ENCODE measurements at regions not wholly inside any gene's neighbourhood (a gene's known extent, or its start where the extent isn't known, plus 50 kb on each side); places are given as distances from the start of the nearest gene placed in this dataset.
A peak's percentile ranks its signal among the peaks of the same experiment; 100 is the strongest.
"Not testable (repeated sequence)": the region's sequence is repeated elsewhere in the genome, so short reads cannot be mapped to it uniquely, and the experiment has no call there.

DNA sequence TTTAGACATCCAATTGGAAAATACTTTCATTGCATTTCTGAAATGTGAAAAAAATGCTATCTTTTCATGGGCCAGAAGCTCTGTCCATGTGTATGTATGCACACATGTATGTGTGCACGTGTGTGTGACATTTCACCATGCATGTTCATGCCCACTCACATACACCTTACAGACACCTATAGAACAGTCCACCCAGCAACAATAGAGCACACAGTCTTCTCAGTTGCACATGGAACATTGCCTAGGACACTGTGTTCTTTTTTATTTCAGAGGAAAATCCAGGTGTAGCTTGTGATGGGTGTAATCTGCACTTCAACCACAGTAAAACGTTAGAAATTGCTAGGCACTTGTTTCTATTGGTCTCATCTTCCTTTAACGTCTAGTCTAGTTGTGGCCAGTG is 114.8 kb upstream of the RGPD4 start:
- DNase-seq (no peak), ATAC-seq (no peak)
- Mint-ChIP-seq H3K36me3 (no peaks in the 10 kb centered on the region), H3K4me1 (peaks cover 3 to 6% (median 4%) of the 10 kb centered on the region in 4 donors), H3K27me3 (peaks cover 0 to 3% (median 0%) of the 10 kb centered on the region in 5 donors), H3K9me3 (peaks cover 0 to 4% (median 2%) of the 10 kb centered on the region in 9 donors), H3K27ac (no peak overlapping the region), H3K4me3 (no peak overlapping the region)
- POLR2A ChIA-PET = no interaction called here

DNA sequence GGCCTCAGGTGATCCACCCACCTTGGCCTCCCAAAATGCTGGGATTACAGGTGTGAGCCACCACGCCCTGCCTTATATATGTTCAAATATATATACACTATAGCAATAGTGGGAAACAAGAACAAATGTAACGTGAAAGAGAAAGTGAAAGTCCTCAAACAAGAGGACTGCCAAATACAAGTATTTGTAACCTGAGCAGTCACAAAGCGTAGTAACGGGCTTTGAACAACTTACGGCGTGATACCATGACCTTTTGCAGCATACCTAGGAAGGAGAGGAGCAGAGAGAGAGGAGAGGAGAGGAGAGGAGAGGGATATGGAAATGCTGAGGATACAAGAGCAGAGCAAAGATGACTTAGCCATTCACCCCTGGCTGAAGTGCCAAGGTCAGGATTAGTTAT is 113.8 kb upstream of the RGPD4 start:
- Mint-ChIP-seq H3K9me3 (peaks cover 0 to 4% (median 2%) of the 10 kb centered on the region in 9 donors), H3K27ac (peak overlapping the region in 4 of 10 donors; percentile 2 to 53 (median 46)), H3K4me1 (peaks cover 3 to 6% (median 4%) of the 10 kb centered on the region in 4 donors), H3K27me3 (peaks cover 0 to 3% (median 1%) of the 10 kb centered on the region in 5 donors), H3K4me3 (peak overlapping the region in 9 of 10 donors; percentile 27 to 79 (median 53)), H3K36me3 (no peaks in the 10 kb centered on the region)
- ATAC-seq (no peak), DNase-seq (no peak)
- POLR2A ChIA-PET = no interaction called here

DNA sequence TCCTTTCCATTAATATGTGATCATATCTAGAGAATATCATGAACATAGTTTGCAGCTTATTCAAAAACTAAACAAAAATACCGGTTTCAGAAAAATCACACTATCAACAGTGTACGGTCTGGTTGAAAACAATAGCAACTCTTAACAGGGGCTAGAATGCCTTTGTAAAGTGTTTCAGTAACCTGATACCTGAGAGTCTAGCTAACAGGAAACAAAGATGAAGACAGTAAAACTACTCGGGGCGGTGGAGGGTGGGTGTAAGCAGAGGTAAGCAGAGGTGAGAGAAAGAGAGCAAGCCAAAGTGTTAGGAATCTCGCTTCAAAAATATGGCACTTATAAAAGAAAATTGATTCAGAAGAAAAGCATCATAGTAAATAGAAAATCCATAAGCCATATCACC is 109.0 kb upstream of the RGPD4 start:
- peaks cover 0 to 4% (median 0%) of the 10 kb centered on the region in 9 donors for H3K9me3 Mint-ChIP-seq
- DNase-seq = no peak
- peaks cover 3 to 5% (median 4%) of the 10 kb centered on the region in 4 donors for H3K4me1 Mint-ChIP-seq
- ATAC-seq = no peak
- POLR2A ChIA-PET = no interaction called here
- no peaks in the 10 kb centered on the region for H3K36me3 Mint-ChIP-seq
- H3K27ac Mint-ChIP-seq = no peak overlapping the region
- no peak overlapping the region for H3K4me3 Mint-ChIP-seq
- peaks cover 0 to 8% (median 2%) of the 10 kb centered on the region in 5 donors for H3K27me3 Mint-ChIP-seq

DNA sequence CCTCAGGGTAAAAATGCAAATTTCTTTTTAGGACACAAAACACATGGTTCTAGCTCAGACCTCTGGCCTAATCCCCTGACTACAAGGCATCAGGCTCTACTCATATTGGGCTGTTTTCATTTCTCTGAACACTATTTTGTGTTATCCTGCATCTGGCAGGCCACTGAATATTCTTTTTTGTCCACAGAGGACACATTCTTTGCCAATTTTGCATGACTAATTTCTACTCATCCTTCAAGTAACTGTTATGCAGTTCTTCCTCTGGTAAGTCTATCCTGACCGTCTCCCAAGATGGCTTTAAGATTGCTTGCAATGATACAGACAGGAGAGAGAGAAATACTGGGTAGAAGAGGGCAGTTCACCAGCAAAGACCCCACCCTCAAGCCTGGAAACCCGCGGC is 107.6 kb upstream of the RGPD4 start:
- H3K4me1 Mint-ChIP-seq = no peaks in the 10 kb centered on the region
- H3K36me3 Mint-ChIP-seq = no peaks in the 10 kb centered on the region
- no peak overlapping the region for H3K4me3 Mint-ChIP-seq
- POLR2A ChIA-PET = no interaction called here
- H3K27me3 Mint-ChIP-seq = peaks cover 0 to 8% (median 3%) of the 10 kb centered on the region in 5 donors
- H3K9me3 Mint-ChIP-seq = peaks cover 0 to 4% (median 0%) of the 10 kb centered on the region in 9 donors
- no peak overlapping the region for H3K27ac Mint-ChIP-seq
- no peak for DNase-seq
- no peak for ATAC-seq

DNA sequence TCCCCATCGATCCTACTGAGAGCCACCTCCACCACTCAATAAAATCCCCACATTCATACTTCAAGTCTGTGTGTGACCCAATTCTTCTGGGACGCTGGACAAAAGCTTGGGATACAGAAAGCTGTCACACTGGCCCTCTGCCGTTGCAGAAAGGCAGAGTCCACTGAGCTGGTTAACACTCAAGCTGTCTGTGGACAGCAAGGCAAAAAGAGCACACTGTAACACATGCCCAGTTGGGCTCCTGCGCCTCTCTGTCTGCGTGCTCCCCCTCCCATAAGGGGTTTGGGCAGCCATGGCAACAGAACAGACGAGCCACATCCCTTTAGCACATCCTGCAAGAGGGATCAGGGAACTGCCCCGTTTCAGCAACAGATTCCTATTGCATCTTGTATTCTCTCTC is 106.9 kb upstream of the RGPD4 start:
- no peak for DNase-seq
- Mint-ChIP-seq H3K27me3 (peaks cover 0 to 8% (median 4%) of the 10 kb centered on the region in 5 donors), H3K27ac (no peak overlapping the region), H3K9me3 (peaks cover 0 to 5% (median under 1%) of the 10 kb centered on the region in 9 donors), H3K36me3 (no peaks in the 10 kb centered on the region), H3K4me3 (no peak overlapping the region), H3K4me1 (no peaks in the 10 kb centered on the region)
- ATAC-seq = no peak
- POLR2A ChIA-PET = no interaction called here

DNA sequence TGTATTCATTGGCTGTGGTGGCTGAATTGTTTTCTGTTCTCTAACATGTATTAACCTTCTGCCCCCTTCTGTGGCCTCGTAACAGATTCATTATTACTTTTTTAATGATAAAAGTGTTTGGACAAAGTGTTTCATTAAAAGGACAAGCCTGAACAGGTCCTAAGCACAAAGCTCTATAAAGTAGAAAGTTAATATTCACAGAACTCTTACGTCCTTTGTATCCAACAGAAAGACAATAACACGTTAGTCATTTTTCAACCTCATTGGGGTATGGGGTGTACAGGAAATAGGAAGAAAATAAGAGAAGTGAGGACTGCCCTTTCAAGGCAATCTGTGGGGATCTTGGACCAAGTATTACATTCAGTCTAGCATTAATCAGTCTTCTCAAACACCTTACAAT is 105.5 kb upstream of the RGPD4 start:
- no peak for ATAC-seq
- Mint-ChIP-seq H3K4me3 (no peak overlapping the region), H3K9me3 (peaks cover 0 to 15% (median under 1%) of the 10 kb centered on the region in 9 donors), H3K36me3 (no peaks in the 10 kb centered on the region), H3K27me3 (peaks cover 0 to 8% (median 3%) of the 10 kb centered on the region in 5 donors), H3K27ac (no peak overlapping the region), H3K4me1 (no peaks in the 10 kb centered on the region)
- POLR2A ChIA-PET = no interaction called here
- no peak for DNase-seq

DNA sequence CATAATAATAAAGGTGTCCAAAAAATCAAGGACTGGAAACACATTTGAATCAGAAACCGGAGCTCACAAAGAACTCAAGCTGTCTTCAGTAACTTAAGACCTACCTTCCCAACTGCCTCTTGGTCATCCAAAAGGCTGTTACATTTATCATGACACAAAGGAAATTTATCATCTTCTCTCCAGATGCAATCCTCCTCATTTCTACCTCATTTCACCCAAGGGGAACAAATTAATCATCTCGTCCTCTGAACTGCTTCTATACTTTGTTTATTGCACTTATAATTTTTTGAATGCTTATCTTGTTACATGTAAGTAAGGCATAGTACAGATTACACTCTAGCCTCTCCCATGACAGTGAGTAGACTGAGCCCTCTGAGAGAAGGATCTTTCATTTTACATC is 105.1 kb upstream of the RGPD4 start:
- H3K4me1 Mint-ChIP-seq = no peaks in the 10 kb centered on the region
- no peaks in the 10 kb centered on the region for H3K36me3 Mint-ChIP-seq
- peaks cover 0 to 8% (median 2%) of the 10 kb centered on the region in 5 donors for H3K27me3 Mint-ChIP-seq
- no peak overlapping the region for H3K4me3 Mint-ChIP-seq
- H3K9me3 Mint-ChIP-seq = peaks cover 0 to 15% (median 0%) of the 10 kb centered on the region in 9 donors
- H3K27ac Mint-ChIP-seq = no peak overlapping the region
- no peak for ATAC-seq
- DNase-seq = no peak
- POLR2A ChIA-PET = no interaction called here

DNA sequence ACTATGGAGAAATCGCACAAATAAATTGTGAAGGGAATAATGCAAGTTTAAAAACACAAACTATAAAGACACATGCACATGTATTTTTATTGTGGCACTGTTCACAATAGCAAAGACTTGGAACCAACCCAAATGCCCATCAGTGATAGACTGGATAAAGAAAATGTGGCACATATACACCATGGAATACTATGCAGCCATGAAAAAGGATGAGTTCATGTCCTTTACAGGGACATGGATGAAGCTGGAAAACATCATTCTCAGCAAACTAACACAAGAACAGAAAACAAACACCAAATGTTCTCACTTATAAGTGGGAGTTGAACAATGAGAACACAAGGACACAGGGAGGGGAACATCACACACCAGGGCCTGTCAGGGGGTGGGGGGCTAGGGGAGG is 100.9 kb upstream of the RGPD4 start:
- H3K27me3 Mint-ChIP-seq, H3K4me1 Mint-ChIP-seq, DNase-seq, H3K27ac Mint-ChIP-seq, POLR2A ChIA-PET, H3K36me3 Mint-ChIP-seq, H3K4me3 Mint-ChIP-seq, ATAC-seq: not testable (repeated sequence)
- peaks cover 0 to 15% (median 1%) of the 10 kb centered on the region in 9 donors for H3K9me3 Mint-ChIP-seq

DNA sequence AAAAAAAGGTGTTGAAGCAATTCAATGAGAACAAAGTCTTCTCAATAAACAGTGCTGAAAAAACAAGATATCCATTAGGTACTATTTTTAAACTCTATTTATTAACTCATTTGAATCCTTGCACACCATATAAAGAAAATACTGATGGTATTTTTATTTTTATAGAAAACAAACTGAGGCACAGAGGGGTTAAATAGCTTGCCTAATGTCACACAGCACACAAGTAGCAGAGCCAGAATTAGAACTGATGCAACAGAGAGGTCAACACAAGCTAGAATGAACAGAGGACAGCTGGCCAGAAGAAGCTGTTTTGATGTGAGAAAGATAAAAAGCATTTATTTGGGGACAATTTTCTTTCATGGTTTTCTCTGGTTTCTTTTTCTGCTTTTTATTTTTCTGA is 99.4 kb upstream of the RGPD4 start:
- H3K4me1 Mint-ChIP-seq = no peaks in the 10 kb centered on the region
- ATAC-seq = no peak

DNA sequence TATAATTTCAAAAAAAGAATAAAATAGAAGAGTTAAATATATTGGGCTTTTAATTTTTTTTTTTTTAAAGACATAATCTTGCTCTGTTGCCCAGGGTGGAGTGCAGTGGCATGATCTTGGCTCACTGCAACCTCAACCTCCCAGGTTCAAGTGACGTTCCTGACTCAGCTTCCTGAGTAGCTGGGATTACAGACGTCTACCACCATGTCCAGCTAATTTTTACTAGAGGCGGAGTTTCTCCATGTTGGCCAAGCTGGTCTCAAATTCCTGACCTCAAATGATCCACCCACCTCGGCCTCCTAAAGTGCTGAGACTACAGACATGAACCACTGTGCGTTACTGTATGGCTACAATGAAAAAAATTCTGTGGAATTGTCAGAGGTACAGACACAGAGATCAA is 98.1 kb upstream of the RGPD4 start:
- H3K4me1 Mint-ChIP-seq = no peaks in the 10 kb centered on the region
- no peak for ATAC-seq
- H3K27me3 Mint-ChIP-seq = peaks cover 0 to 2% (median 0%) of the 10 kb centered on the region in 5 donors

More for the DNA sequence above, 99.4 kb upstream of the RGPD4 start:
- peaks cover 0 to 15% (median 1%) of the 10 kb centered on the region in 9 donors for H3K9me3 Mint-ChIP-seq
- H3K36me3 Mint-ChIP-seq = no peaks in the 10 kb centered on the region
- H3K27me3 Mint-ChIP-seq = peaks cover 0 to 4% (median 2%) of the 10 kb centered on the region in 5 donors
- no peak overlapping the region for H3K27ac Mint-ChIP-seq
- no peak overlapping the region for H3K4me3 Mint-ChIP-seq
- no peak for DNase-seq
- POLR2A ChIA-PET = no interaction called here

DNA sequence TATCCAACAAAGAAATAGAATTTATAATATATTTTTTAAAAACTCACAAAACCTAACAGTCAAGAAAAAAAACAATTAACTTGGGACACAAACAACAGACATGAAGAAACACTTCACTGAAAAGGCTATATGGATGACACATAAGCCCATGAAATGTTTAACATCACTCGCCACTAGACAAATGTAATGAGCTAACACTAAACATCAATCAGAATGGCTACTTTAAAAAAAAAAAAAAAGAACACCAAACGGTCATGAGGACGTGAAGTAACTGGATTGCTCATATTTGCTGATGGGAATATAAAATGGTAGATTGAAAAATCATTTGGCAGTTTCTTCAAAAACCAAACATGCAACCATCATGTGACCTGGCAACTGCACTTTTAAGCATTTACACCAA is 97.3 kb upstream of the RGPD4 start:
- POLR2A ChIA-PET = no interaction called here
- H3K4me3 Mint-ChIP-seq = no peak overlapping the region
- no peak overlapping the region for H3K27ac Mint-ChIP-seq
- peaks cover 0 to 2% (median 0%) of the 10 kb centered on the region in 5 donors for H3K27me3 Mint-ChIP-seq
- ATAC-seq (no peak), DNase-seq (no peak)
- H3K36me3 Mint-ChIP-seq = no peaks in the 10 kb centered on the region
- H3K9me3 Mint-ChIP-seq = peaks cover 0 to 15% (median 2%) of the 10 kb centered on the region in 9 donors
- no peaks in the 10 kb centered on the region for H3K4me1 Mint-ChIP-seq

More for the DNA sequence above, 98.1 kb upstream of the RGPD4 start:
- Mint-ChIP-seq H3K9me3 (peaks cover 0 to 15% (median 1%) of the 10 kb centered on the region in 9 donors), H3K4me3 (no peak overlapping the region), H3K27ac (no peak overlapping the region), H3K36me3 (no peaks in the 10 kb centered on the region)
- POLR2A ChIA-PET = no interaction called here
- DNase-seq = no peak

DNA sequence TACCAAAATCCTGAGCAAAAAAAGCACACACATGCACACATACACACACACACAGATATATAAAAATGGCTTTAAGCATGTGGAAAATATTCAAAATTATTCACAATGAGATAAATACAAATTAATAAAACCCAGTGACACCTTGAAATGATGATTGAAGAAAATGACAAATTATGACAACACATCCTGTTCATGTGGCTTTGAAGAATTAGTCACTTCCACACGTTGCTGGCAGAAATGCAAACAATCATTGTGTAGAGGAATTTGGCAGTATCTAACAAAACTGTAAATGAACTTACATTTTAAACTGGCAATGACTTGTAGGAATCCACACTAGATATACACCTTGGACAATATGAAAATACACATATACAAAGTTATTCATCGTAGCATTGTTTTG is 95.8 kb upstream of the RGPD4 start:
- Mint-ChIP-seq H3K27ac (no peak overlapping the region), H3K9me3 (peaks cover 0 to 4% (median under 1%) of the 10 kb centered on the region in 9 donors), H3K4me1 (no peaks in the 10 kb centered on the region), H3K4me3 (no peak overlapping the region), H3K36me3 (no peaks in the 10 kb centered on the region), H3K27me3 (no peaks in the 10 kb centered on the region)
- no peak for DNase-seq
- no peak for ATAC-seq
- POLR2A ChIA-PET = no interaction called here

DNA sequence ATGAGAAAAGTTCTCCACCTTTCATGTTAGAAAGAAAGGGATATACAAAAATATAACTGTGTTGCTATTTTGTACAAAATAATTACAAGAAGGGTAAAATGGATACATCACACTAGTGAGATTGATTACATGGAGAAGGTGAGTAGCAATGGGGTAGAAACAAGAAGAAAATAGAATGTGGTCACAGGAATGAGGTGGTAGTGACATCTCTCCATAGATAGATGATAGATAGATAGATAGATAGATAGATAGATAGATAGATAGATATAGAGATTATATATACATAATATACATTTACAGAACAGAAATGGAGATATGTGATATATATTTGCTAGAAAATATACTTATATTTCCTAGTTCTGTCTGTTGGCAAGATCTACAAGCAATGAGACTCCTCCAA is 95.3 kb upstream of the RGPD4 start:
- DNase-seq = no peak
- no peaks in the 10 kb centered on the region for H3K4me1 Mint-ChIP-seq
- no peak overlapping the region for H3K4me3 Mint-ChIP-seq
- no peak overlapping the region for H3K27ac Mint-ChIP-seq
- H3K27me3 Mint-ChIP-seq = no peaks in the 10 kb centered on the region
- POLR2A ChIA-PET = no interaction called here
- H3K36me3 Mint-ChIP-seq = no peaks in the 10 kb centered on the region
- no peak for ATAC-seq
- peaks cover 0 to 4% (median 0%) of the 10 kb centered on the region in 9 donors for H3K9me3 Mint-ChIP-seq

DNA sequence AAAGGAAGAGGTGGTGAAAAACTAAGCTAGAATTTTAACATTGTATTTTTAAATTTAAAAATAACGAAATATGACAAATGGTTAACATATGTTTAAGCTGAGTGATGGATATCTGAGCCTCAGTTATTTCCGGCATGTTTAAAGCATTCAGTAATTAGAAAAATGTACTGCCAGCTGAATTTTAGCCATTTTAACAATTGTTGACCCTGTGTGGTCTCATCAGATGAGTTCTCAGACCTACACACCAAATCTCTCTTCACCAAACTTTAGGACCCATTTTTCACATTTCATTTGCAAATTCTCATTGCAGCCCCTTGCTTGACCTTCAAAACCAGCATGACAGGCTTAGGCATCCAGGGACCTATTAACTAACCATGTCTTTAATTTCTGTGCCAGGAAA is 91.5 kb upstream of the RGPD4 start:
- peaks cover 0 to 5% (median 0%) of the 10 kb centered on the region in 5 donors for H3K27me3 Mint-ChIP-seq
- H3K4me3 Mint-ChIP-seq = no peak overlapping the region
- no peak for DNase-seq
- POLR2A ChIA-PET = no interaction called here
- no peak overlapping the region for H3K27ac Mint-ChIP-seq
- no peaks in the 10 kb centered on the region for H3K36me3 Mint-ChIP-seq
- ATAC-seq = no peak
- no peaks in the 10 kb centered on the region for H3K4me1 Mint-ChIP-seq
- peaks cover 0 to 13% (median 0%) of the 10 kb centered on the region in 9 donors for H3K9me3 Mint-ChIP-seq

Measured in naive thymus-derived CD8-positive, alpha-beta T cell (primary cell).